ENCODE measurements at regions not wholly inside any gene's neighbourhood (a gene's known extent, or its start where the extent isn't known, plus 50 kb on each side); places are given as distances from the start of the nearest gene placed in this dataset.

DNA sequence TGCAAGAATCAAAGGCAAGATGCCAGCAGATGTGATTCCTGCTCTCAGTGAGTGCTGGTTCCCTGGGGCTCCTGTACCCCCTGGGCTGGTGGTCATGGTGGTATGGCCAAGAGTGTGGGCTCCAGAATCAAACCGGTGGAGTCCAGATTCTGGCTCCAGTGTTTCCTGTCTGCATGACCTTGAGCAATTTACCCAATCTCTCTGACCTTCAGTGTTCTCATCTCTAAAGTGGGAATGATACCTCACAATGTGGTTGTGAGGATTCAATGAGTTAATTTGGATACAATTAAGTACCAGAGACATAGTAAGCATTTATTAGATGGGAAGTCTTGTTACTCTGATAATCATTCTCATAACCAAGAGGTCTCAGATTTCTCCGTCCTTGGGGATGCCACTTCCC lies 218.4 kb upstream of the JARID2 start:
- H3K36me3 ChIP-seq (ENCODE audit: control insufficient read depth, insufficient read depth, low read length) = no peaks in the 10 kb centered on the region
- H3K4me1 ChIP-seq (ENCODE audit: control insufficient read depth, insufficient read depth, low read length) = peaks cover 3% of the 10 kb centered on the region
- H3K9me3 ChIP-seq (ENCODE audit: control insufficient read depth, insufficient read depth, low read length) = no peaks in the 10 kb centered on the region
- H3K9ac ChIP-seq (ENCODE audit: low read depth, low read length) = no peak overlapping the region
- no peaks in the 10 kb centered on the region for H3K27me3 ChIP-seq (ENCODE audit: control insufficient read depth, insufficient read depth, low read length)
- H3K4me3 ChIP-seq (ENCODE audit: low read depth, low read length) = no peak overlapping the region

DNA sequence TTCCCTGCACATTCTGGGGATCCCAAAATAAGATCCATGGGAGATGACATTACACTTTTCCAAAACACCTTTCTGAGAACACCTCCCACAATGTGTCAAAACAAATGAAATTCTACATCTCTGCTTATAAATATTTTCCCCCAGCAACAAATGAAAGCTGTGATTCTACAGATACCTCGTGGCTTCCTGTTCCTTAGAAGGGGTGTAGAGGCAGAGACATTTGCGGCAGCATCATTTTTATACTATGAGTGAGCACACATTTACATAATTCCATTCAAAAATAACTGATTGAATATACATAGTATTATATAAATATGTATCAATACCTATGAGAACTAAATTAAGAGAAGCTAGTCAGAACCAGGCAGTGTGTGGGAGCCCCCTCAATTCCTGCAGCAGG lies 213.9 kb upstream of the JARID2 start:
- H3K36me3 ChIP-seq (ENCODE audit: control insufficient read depth, insufficient read depth, low read length) = no peaks in the 10 kb centered on the region
- peaks cover 2% of the 10 kb centered on the region for H3K4me1 ChIP-seq (ENCODE audit: control insufficient read depth, insufficient read depth, low read length)
- no peaks in the 10 kb centered on the region for H3K27me3 ChIP-seq (ENCODE audit: control insufficient read depth, insufficient read depth, low read length)
- H3K9ac ChIP-seq (ENCODE audit: low read depth, low read length) = no peak overlapping the region
- no peak overlapping the region for H3K4me3 ChIP-seq (ENCODE audit: low read depth, low read length)
- H3K9me3 ChIP-seq (ENCODE audit: control insufficient read depth, insufficient read depth, low read length) = no peaks in the 10 kb centered on the region

DNA sequence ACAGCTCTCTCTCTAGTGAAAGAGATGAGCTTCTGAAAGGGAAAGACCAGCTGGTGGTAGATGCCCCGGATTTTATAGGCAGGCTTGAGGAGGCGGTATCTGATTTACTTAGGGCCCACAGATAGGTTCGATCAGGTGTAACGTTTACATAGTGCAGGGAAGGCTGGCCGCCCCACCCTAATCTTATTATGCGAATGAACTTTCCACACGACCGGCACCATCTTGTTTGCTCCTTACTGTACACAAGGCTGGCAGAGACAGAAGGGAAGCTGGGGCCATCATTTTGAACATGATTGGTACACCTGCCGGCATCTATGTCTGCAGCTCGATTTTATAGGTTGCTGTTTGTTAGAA lies 212.0 kb upstream of the JARID2 start:
- Histone ChIP-seq H3K9ac (ENCODE audit: low read depth, low read length) (no peak overlapping the region), H3K4me1 (ENCODE audit: control insufficient read depth, insufficient read depth, low read length) (peaks cover 6% of the 10 kb centered on the region), H3K4me3 (ENCODE audit: low read depth, low read length) (no peak overlapping the region), H3K27me3 (ENCODE audit: control insufficient read depth, insufficient read depth, low read length) (no peaks in the 10 kb centered on the region), H3K9me3 (ENCODE audit: control insufficient read depth, insufficient read depth, low read length) (no peaks in the 10 kb centered on the region), H3K36me3 (ENCODE audit: control insufficient read depth, insufficient read depth, low read length) (no peaks in the 10 kb centered on the region)

DNA sequence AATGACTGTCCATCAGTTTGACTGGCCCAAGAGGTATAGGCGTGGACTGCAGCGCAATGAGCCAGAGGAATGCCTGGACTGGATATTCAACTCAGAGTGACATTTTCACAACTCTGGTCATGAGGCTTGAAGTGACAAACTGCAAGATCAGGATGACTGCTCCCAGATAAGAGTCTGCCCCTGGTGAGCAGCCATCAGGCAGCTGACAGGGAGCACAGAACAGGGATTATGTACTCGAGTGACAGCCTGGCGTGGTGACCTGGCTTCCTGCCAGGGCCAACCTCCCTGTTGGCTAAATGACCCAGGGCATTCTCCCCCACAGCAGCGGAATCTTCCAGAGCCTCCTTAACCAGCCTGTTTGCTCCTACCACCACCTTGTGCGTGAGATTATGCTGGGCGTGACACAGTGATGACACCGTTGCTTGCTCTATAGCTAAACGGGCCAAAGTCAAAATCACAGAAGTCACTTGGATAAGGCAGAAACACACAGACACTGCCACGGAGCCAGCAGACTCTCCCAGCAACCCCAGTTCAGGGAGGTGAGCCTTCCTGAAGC lies 209.1 kb upstream of the JARID2 start:
- Histone ChIP-seq H3K4me3 (ENCODE audit: low read depth, low read length) (no peak overlapping the region), H3K27me3 (ENCODE audit: control insufficient read depth, insufficient read depth, low read length) (no peaks in the 10 kb centered on the region), H3K9me3 (ENCODE audit: control insufficient read depth, insufficient read depth, low read length) (no peaks in the 10 kb centered on the region), H3K4me1 (ENCODE audit: control insufficient read depth, insufficient read depth, low read length) (peaks cover 9% of the 10 kb centered on the region), H3K36me3 (ENCODE audit: control insufficient read depth, insufficient read depth, low read length) (no peaks in the 10 kb centered on the region), H3K9ac (ENCODE audit: low read depth, low read length) (no peak overlapping the region)

DNA sequence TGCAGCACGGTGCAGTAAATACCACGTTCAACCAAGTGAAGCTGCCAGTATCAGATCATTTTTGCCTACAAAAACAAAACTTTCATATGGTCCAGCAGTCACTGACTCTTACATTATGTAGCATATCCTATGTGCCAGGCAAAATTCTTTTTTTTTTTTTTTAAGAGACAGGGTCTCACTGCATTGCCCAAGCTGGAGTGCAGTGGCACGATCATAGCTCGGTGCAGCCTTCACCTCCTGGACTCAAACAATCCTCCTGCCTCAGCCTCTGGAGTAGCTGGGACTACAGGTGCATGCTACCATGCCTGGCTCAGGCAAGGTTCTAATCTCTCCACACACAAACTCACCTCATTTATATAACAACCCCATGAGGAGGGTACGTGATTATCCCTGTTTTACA lies 208.6 kb upstream of the JARID2 start:
- Histone ChIP-seq H3K36me3 (ENCODE audit: control insufficient read depth, insufficient read depth, low read length) (no peaks in the 10 kb centered on the region), H3K4me3 (ENCODE audit: low read depth, low read length) (no peak overlapping the region), H3K9ac (ENCODE audit: low read depth, low read length) (no peak overlapping the region), H3K9me3 (ENCODE audit: control insufficient read depth, insufficient read depth, low read length) (no peaks in the 10 kb centered on the region), H3K4me1 (ENCODE audit: control insufficient read depth, insufficient read depth, low read length) (peaks cover 9% of the 10 kb centered on the region), H3K27me3 (ENCODE audit: control insufficient read depth, insufficient read depth, low read length) (no peaks in the 10 kb centered on the region)

DNA sequence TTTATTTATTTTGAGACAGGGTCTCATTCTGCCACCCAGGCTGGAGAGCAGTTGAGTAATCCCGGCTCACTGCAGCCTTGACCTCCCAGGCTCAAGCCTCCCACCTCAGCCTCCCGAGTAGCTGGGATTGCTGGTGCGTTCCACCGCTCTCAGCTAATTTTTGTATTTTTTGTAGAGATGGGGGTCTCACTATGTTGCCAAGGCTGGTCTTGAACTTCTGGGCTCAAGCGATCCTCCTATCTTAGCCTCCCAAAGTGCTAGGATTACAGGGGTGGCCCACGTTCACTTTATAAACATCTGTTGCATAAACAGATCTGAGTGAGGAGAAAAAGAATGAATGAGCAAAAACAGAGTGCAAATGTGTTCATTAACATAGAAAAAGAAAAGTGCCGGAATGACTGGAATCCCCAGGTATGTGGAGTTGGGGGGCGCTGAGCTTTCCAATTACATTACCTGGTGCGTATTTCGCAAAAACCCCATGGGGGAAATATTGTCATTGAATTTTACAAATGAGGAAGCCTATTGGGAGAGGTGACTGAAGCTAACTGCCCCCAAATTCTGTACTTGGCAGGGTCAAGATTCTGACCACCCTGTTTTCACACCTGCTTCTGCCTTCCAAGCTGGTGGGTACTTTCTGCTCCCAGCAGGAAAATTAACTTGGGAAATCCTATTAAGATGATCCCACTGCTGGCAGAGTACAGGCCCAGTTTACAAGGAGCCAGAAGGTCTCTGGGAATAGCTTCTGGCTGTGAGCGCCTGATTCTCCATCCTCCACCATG lies 207.7 kb upstream of the JARID2 start:
- no peak overlapping the region for H3K4me3 ChIP-seq (ENCODE audit: low read depth, low read length)

DNA sequence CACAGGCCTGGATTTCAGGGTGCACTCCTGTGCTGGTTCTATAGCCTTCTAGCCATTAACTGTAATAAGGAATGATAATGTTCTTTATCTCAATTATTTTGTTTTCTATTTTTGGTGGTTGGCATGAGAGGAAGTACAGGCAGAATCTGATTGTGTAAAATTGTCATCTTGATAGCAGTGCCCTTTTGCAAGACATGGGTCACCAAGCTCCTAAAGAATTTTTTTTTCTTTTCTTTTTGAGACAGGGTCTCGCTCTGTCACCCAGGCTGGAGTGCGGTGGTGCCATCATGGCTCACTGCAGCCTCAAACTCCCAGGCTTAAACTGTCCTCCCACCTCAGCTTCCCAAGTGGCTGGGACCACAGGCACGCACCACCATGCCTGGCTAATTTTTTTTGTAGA lies 206.7 kb upstream of the JARID2 start:
- H3K27me3 ChIP-seq (ENCODE audit: control insufficient read depth, insufficient read depth, low read length) = no peaks in the 10 kb centered on the region
- peaks cover 9% of the 10 kb centered on the region for H3K4me1 ChIP-seq (ENCODE audit: control insufficient read depth, insufficient read depth, low read length)
- H3K9ac ChIP-seq (ENCODE audit: low read depth, low read length) = no peak overlapping the region
- no peaks in the 10 kb centered on the region for H3K36me3 ChIP-seq (ENCODE audit: control insufficient read depth, insufficient read depth, low read length)
- H3K9me3 ChIP-seq (ENCODE audit: control insufficient read depth, insufficient read depth, low read length) = no peaks in the 10 kb centered on the region
- no peak overlapping the region for H3K4me3 ChIP-seq (ENCODE audit: low read depth, low read length)

More for the DNA sequence above, 207.7 kb upstream of the JARID2 start:
- no peaks in the 10 kb centered on the region for H3K27me3 ChIP-seq (ENCODE audit: control insufficient read depth, insufficient read depth, low read length)
- H3K9me3 ChIP-seq (ENCODE audit: control insufficient read depth, insufficient read depth, low read length) = no peaks in the 10 kb centered on the region
- H3K9ac ChIP-seq (ENCODE audit: low read depth, low read length) = no peak overlapping the region
- peaks cover 9% of the 10 kb centered on the region for H3K4me1 ChIP-seq (ENCODE audit: control insufficient read depth, insufficient read depth, low read length)
- H3K36me3 ChIP-seq (ENCODE audit: control insufficient read depth, insufficient read depth, low read length) = no peaks in the 10 kb centered on the region

DNA sequence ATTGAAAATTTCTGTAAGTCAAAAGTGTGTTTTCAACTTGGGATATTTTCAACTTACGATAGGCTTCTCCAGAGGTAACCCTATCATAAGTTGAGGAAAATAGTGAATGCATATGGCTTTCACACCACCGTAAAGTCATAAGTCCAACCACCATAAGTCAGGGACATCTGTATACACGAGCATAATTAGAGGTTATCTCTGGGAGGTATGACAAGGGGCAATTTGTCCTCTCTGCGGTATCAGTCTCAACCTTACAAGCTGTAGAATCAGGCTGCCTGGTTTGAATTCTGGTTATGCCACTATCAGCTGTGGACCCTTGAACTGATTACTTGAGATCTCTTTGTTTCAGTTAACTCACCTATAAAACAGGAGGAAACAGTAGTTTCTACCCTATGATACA lies 202.9 kb upstream of the JARID2 start:
- no peaks in the 10 kb centered on the region for H3K36me3 ChIP-seq (ENCODE audit: control insufficient read depth, insufficient read depth, low read length)
- peaks cover 12% of the 10 kb centered on the region for H3K4me1 ChIP-seq (ENCODE audit: control insufficient read depth, insufficient read depth, low read length)
- no peaks in the 10 kb centered on the region for H3K9me3 ChIP-seq (ENCODE audit: control insufficient read depth, insufficient read depth, low read length)
- H3K4me3 ChIP-seq (ENCODE audit: low read depth, low read length) = no peak overlapping the region
- H3K9ac ChIP-seq (ENCODE audit: low read depth, low read length) = no peak overlapping the region
- no peaks in the 10 kb centered on the region for H3K27me3 ChIP-seq (ENCODE audit: control insufficient read depth, insufficient read depth, low read length)

DNA sequence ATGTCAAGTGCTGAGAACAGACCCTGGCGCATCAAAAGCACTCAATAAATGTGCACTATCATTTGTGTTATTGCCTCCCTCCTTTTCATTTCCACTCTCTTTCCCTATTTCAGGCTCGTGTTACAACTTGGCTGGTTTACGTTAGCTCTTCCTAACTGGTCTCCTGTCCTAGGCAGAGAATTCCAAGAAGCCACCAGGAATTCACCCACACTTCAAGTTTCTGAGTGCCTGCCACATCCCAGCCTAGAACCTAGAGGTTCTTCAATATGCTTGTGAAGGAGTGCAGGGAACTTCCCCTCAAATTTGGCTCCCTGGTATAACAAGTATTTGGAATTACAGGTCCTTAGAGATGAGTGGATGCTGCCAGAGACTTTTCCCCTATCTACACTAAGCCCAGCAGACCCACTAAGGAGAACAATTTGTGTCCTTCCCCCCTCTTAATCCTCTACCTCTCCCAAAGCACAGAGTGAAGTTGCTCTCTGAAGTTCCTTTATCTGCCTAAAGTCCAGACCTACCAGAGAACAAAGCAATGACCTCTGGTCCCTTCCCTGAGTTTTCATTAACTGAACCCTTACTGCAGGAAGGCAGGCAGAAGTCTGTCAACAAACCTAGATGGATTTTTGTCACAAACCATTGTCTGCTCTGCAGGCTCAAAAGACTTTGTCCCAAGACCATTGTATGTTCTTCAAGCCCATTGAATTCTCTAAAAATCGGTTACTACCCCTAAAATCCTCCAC lies 201.6 kb upstream of the JARID2 start:
- Histone ChIP-seq H3K9me3 (ENCODE audit: control insufficient read depth, insufficient read depth, low read length) (no peaks in the 10 kb centered on the region), H3K9ac (ENCODE audit: low read depth, low read length) (no peak overlapping the region), H3K27me3 (ENCODE audit: control insufficient read depth, insufficient read depth, low read length) (no peaks in the 10 kb centered on the region), H3K36me3 (ENCODE audit: control insufficient read depth, insufficient read depth, low read length) (no peaks in the 10 kb centered on the region), H3K4me1 (ENCODE audit: control insufficient read depth, insufficient read depth, low read length) (peaks cover 5% of the 10 kb centered on the region), H3K4me3 (ENCODE audit: low read depth, low read length) (no peak overlapping the region)

DNA sequence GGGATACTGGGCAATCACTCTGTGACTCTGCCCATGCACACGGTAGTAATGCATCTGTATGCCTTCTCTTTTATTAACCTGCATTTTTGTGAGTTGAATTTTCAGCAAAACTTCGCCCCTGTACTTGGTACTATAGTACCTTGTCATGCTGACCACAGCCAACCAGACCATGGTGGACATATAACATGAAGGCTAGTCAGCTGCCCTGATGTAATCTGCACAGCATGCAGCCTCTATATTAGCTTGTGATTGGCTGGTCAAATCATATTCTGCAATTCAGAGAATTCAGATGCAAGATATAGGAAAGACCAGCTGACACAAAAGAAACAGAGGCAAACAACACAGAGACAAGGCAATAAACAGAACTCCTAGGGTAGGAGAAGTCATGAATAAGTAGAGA lies 200.9 kb upstream of the JARID2 start:
- Histone ChIP-seq H3K4me1 (ENCODE audit: control insufficient read depth, insufficient read depth, low read length) (peaks cover 5% of the 10 kb centered on the region), H3K4me3 (ENCODE audit: low read depth, low read length) (no peak overlapping the region), H3K9me3 (ENCODE audit: control insufficient read depth, insufficient read depth, low read length) (no peaks in the 10 kb centered on the region), H3K36me3 (ENCODE audit: control insufficient read depth, insufficient read depth, low read length) (no peaks in the 10 kb centered on the region), H3K27me3 (ENCODE audit: control insufficient read depth, insufficient read depth, low read length) (no peaks in the 10 kb centered on the region), H3K9ac (ENCODE audit: low read depth, low read length) (no peak overlapping the region)

DNA sequence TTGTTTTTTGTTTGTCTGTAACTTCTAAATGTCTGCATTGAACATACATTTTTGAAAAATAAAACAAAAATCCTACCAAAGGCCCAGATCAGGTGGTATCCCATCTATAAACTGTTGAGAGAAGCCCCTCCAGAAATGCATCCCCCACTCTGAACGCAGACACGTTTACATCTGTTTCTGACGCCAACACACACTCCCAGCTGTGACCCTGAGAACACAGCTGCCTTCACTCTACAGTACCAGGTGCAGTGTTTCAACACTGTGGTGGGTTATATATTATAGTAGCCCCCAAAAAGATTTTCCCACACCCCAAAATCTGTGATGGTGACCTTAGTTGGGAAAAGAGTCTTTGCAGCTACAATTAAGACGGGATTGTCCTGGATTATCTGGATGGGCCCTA lies 199.1 kb upstream of the JARID2 start:
- H3K4me1 ChIP-seq (ENCODE audit: control insufficient read depth, insufficient read depth, low read length) = peaks cover 5% of the 10 kb centered on the region
- H3K4me3 ChIP-seq (ENCODE audit: low read depth, low read length) = no peak overlapping the region
- H3K9ac ChIP-seq (ENCODE audit: low read depth, low read length) = no peak overlapping the region
- no peaks in the 10 kb centered on the region for H3K27me3 ChIP-seq (ENCODE audit: control insufficient read depth, insufficient read depth, low read length)
- H3K36me3 ChIP-seq (ENCODE audit: control insufficient read depth, insufficient read depth, low read length) = no peaks in the 10 kb centered on the region
- no peaks in the 10 kb centered on the region for H3K9me3 ChIP-seq (ENCODE audit: control insufficient read depth, insufficient read depth, low read length)

DNA sequence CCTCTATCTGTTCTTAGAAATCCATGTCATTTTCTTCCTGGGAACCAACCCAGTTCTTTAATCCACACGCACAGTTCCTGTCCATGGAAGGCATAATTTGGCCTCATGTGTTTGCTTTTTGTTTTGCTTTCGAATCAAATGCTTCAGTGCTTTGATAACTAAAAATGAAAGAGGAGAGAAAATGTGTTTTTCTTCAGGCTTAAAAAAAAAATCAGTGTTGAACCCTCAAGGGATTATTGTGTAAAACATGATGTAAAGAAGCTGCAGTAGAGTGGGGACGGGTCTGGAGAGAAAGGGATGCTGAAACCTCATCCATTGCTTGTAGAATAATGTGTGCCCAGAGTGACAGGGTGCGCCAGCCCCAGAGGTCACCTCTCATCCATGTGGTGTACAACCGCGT lies 197.5 kb upstream of the JARID2 start:
- Histone ChIP-seq H3K9ac (ENCODE audit: low read depth, low read length) (no peak overlapping the region), H3K36me3 (ENCODE audit: control insufficient read depth, insufficient read depth, low read length) (no peaks in the 10 kb centered on the region), H3K27me3 (ENCODE audit: control insufficient read depth, insufficient read depth, low read length) (no peaks in the 10 kb centered on the region), H3K4me3 (ENCODE audit: low read depth, low read length) (no peak overlapping the region), H3K9me3 (ENCODE audit: control insufficient read depth, insufficient read depth, low read length) (no peaks in the 10 kb centered on the region), H3K4me1 (ENCODE audit: control insufficient read depth, insufficient read depth, low read length) (peaks cover 5% of the 10 kb centered on the region)
